PFSK-1 (cell line): ENCODE measurements at regions not wholly inside any gene's neighbourhood (a gene's known extent, or its start where the extent isn't known, plus 50 kb on each side); places are given as distances from the start of the nearest gene placed in this dataset.

ENCODE experiments used
- FOXP2 ChIP-seq: optimal IDR thresholded peaks from 2 replicates; pipeline ENCODE3; 2011; ENCODE audit warnings: borderline replicate concordance, control low read depth, inconsistent platforms; ENCODE audit not compliant: insufficient read depth; ENCODE audit errors: extremely low read length, extremely low read depth
- POLR2AphosphoS5 ChIP-seq: IDR thresholded peaks from 2 replicates; pipeline ENCODE4 v1.6.1; 2012; ENCODE audit warnings: low read depth, mild to moderate bottlenecking, control low read depth, low read length, moderate library complexity
- REST ChIP-seq, 2 experiments: IDR thresholded peaks; 2 replicates each; pipeline versions ENCODE4 v1.6.1 to v1.8.0; 2011 to 2012; ENCODE audit warnings: low read depth in 2 of 2, low read length in 2 of 2, control low read depth in 1 of 2, inconsistent platforms in 1 of 2, mild to moderate bottlenecking in 1 of 2, moderate library complexity in 1 of 2; ENCODE audit not compliant: insufficient read depth in 1 of 2
- SIN3A ChIP-seq: IDR thresholded peaks from 2 replicates; pipeline ENCODE4 v1.6.1; 2012; ENCODE audit warnings: mild to moderate bottlenecking, low read length, moderate library complexity, borderline replicate concordance; ENCODE audit not compliant: insufficient read depth
- TAF1 ChIP-seq: IDR thresholded peaks from 2 replicates; pipeline ENCODE4 v1.6.1; 2012; ENCODE audit warnings: low read length, control low read depth, borderline replicate concordance; ENCODE audit not compliant: insufficient read depth

DNA sequence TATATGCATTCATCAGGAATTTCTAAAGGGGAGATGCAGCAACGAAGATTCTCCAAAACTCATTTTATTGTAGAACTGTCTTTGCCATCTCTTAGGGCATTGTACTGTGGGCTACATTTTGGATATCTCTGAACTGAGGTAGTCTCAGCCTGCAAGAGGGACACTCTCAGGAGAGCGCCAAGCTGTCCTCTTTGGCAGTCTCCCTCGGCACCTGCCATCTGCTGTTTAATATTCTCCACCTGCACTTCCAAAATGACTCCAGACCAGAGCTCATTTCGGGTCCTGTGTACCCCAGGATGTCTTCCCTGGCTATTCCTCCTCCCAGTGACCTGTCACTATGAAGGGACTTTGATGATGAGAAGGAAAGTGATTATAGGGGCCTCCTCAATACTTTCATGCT is 356.3 kb upstream of the C1orf174 start:
- no peak for TF ChIP-seq REST (IDR thresholded peaks at IDR 0.05; ENCODE audit: insufficient read depth in 1 of 2, low read depth in 2 of 2, low read length in 2 of 2)
- TF ChIP-seq POLR2AphosphoS5, result no peak
- TF ChIP-seq FOXP2, result no peak
- no peak for TF ChIP-seq SIN3A
- no peak for TF ChIP-seq TAF1

- TF ChIP-seq REST (IDR thresholded peaks at IDR 0.05; ENCODE audit: insufficient read depth in 1 of 2, low read depth in 2 of 2, low read length in 2 of 2) (no peak), SIN3A (no peak), FOXP2 (no peak), TAF1 (no peak), POLR2AphosphoS5 (no peak)
These were observed 361.3 kb upstream of the C1orf174 start for GRCh38 chr1:4261327-4261726.

DNA sequence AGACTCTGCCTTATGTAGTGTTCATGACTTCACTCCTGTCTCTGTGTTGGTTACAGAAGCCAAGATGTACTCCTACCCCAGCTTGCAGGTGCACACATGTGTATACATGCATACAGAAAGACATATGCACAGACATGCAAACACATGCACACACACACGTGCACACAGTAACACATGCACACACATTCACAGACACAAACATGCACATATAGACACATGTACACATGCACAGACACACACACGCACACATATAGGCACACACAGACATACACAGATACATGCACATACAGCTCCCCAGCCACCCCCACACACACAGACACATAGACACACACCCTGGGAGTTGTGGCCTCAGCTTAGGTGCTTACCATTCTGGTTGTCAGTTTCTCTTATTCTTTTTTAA is 362.6 kb upstream of the C1orf174 start:
- no peak for TF ChIP-seq TAF1
- TF ChIP-seq REST (IDR thresholded peaks at IDR 0.05; ENCODE audit: insufficient read depth in 1 of 2, low read depth in 2 of 2, low read length in 2 of 2), result no peak
- no peak for TF ChIP-seq SIN3A
- no peak for TF ChIP-seq FOXP2
- no peak for TF ChIP-seq POLR2AphosphoS5

DNA sequence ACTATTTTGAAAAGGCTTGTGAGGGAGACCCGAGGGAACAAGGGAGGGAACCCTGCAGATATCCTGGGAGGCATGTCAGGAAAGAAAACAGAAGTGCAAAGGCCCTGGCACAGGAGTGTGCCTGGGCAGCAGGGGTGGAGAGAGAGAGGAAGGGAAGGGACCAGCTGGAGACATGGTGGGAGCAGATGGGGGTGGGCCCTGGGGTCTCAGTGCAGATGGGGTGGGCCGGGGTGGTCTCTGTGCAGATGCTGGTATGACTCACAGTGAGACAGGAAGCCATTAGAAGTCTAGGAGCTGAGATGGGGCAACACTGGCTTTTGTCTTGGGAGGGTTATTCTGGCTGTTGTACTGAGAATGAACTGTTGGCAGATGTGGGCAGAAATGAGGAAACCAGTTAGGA is 363.6 kb upstream of the C1orf174 start:
- TF ChIP-seq FOXP2, result no peak
- no peak for TF ChIP-seq SIN3A
- no peak for TF ChIP-seq POLR2AphosphoS5
- no peak for TF ChIP-seq TAF1
- TF ChIP-seq REST (IDR thresholded peaks at IDR 0.05; ENCODE audit: insufficient read depth in 1 of 2, low read depth in 2 of 2, low read length in 2 of 2), result no peak

DNA sequence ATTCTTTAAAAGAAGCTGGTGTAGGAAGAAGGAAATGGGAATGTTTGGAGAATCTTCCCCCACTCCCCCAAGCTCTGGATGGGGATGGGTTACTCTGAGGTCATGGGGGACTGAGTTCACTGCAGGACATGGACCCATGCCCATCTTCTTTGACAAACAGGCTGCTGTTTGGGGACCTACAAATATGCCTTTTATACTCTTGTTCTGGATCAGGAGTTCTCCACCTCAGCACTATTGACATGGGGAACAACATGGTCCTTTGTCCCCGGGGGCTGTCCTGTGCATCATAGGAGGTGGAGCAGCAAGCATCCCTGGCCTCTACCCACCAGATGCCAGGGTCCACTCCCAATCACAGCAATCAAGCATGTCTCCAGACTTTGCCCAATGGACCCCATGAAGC is 365.8 kb upstream of the C1orf174 start:
- TF ChIP-seq REST (IDR thresholded peaks at IDR 0.05; ENCODE audit: insufficient read depth in 1 of 2, low read depth in 2 of 2, low read length in 2 of 2) (no peak), FOXP2 (no peak), POLR2AphosphoS5 (no peak), TAF1 (no peak), SIN3A (no peak)
